GM12801 (cell line): ENCODE measurements at regions not wholly inside any gene's neighbourhood (a gene's known extent, or its start where the extent isn't known, plus 50 kb on each side); places are given as distances from the start of the nearest gene placed in this dataset.

Experiments used
- CTCF ChIP-seq: IDR thresholded peaks from one replicate; pipeline ENCODE4 v1.5.1; 2011; ENCODE audit warnings: control low read depth; ENCODE audit not compliant: insufficient read length; ENCODE audit errors: extremely low read depth

GRCh38 chr11:86176165-86176884 lies 68.2 kb upstream of the EED start:
- no peak for TF ChIP-seq CTCF

GRCh38 chr11:86175626-86176025 lies 68.9 kb upstream of the EED start:
- TF ChIP-seq CTCF = no peak

- no peak for TF ChIP-seq CTCF
These were observed 69.4 kb upstream of the EED start for GRCh38 chr11:86175191-86175590.

- no peak for TF ChIP-seq CTCF
These were observed 70.2 kb upstream of the EED start for GRCh38 chr11:86174101-86175046.

GRCh38 chr11:86172894-86173293 lies 71.7 kb upstream of the EED start:
- TF ChIP-seq CTCF = no peak

GRCh38 chr11:86171627-86172026 lies 72.9 kb upstream of the EED start:
- no peak for TF ChIP-seq CTCF

GRCh38 chr11:86167499-86168164 lies 76.9 kb upstream of the EED start:
- TF ChIP-seq CTCF = no peak
